ENCODE measurements at regions not wholly inside any gene's neighbourhood (a gene's known extent, or its start where the extent isn't known, plus 50 kb on each side); places are given as distances from the start of the nearest gene placed in this dataset.

DNA sequence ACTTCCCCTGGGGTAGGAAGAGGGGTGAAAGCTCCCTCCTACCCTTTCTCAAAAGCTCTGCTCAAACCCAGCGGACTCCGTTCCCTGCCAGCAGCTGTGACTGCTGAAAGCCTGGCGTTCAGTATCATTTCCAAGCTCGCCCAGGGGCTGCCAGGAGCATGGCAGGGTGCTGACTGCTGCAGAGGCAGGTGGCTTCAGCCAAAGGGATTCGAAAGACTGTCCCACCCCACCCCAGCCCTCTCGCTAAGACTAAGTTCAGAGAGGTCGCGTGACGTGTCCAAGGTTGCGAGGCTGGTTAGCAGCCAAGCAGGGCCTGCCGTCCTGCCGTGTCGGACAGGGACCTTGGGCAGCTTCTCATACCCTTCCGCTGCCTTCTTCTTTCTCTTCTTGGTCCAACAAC lies 72.3 kb upstream of the RAB12 start:
- H3K9me3 Mint-ChIP-seq, result peaks cover 9% of the 10 kb centered on the region in 2 donors
- H3K27me3 Mint-ChIP-seq, result peaks cover 4 to 6% of the 10 kb centered on the region in 2 donors
- H3K27ac Mint-ChIP-seq, result no peak overlapping the region
- H3K4me1 Mint-ChIP-seq, result no peaks in the 10 kb centered on the region
- H3K36me3 Mint-ChIP-seq, result peaks cover under 1 to 2% of the 10 kb centered on the region in 2 donors
- H3K4me3 Mint-ChIP-seq, result no peak overlapping the region
- no peak for ATAC-seq (replicated peaks)
- no peak for DNase-seq

DNA sequence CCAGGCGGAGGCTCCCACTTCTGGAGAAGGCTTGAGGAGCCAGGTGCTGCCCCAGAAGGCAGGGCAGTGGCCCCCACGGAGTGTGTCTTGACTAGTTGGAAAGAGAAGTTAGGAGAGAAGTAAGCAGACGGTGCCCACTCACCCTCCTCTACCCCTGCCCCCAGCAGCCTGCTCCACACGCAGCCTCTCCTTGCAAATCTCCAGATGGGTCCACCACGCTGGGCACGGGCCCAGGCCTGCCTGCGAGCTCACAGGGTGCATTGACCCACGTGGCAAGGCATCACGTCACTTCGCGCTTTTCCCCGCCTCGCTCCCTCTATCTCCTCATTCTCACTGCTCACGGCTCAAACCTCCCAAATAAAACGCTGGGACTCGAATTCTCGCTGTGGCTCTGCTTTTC lies 71.8 kb upstream of the RAB12 start:
- Mint-ChIP-seq H3K36me3 (no peaks in the 10 kb centered on the region), H3K4me1 (no peaks in the 10 kb centered on the region), H3K9me3 (peaks cover 4% of the 10 kb centered on the region in 2 donors), H3K4me3 (no peak overlapping the region), H3K27ac (no peak overlapping the region), H3K27me3 (peaks cover 0 to 3% of the 10 kb centered on the region in 2 donors)
- DNase-seq (no peak), ATAC-seq (replicated peaks) (no peak)

DNA sequence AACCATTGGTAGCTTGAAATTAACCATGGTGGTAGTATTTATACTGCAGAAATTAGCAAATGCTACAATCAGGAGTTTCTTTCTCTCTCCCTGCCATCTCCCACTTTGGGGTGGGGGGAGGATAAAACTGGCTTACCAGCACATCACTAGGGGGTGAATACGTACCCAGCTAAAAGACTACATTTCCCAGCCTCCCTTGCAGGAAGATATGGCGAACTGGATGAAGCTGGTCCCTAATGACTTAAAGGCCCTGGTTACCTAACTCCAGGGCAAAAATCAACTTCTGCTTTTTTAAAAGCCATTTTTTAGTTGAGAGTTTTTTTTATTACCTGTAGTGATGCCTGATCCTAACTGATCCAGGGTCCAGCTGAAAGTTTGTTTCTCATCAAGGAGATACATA lies 70.3 kb upstream of the RAB12 start:
- no peak overlapping the region for H3K27ac Mint-ChIP-seq
- H3K36me3 Mint-ChIP-seq, result no peaks in the 10 kb centered on the region
- H3K27me3 Mint-ChIP-seq, result peaks cover 0 to 12% of the 10 kb centered on the region in 2 donors
- H3K9me3 Mint-ChIP-seq, result peaks cover 0 to 2% of the 10 kb centered on the region in 2 donors
- ATAC-seq (replicated peaks) (peak; percentile 48 to 49), DNase-seq (no peak)
- no peak overlapping the region for H3K4me3 Mint-ChIP-seq
- H3K4me1 Mint-ChIP-seq, result no peaks in the 10 kb centered on the region

DNA sequence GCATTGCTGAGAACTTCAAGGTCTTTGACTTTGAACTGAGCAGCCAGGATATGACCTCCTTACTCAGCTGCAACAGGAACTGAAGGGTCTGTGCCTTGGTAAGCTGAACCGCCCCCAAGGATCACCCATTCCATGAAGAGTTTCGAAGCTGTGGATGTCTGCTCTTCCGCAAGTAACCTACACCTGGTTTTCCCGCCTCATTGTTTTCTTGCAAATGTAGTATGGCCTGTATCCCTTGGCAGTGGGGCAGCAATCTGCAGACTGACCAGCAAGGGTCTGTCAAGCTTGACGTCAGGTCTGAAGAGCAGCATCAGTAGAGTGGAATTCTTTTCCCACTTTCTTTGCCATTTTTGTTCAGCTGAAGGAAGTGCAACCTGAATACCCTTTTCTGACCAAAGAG lies 62.6 kb upstream of the RAB12 start:
- ATAC-seq (replicated peaks) (no peak), DNase-seq (no peak)
- H3K4me1 Mint-ChIP-seq, result no peaks in the 10 kb centered on the region
- H3K4me3 Mint-ChIP-seq, result no peak overlapping the region
- no peak overlapping the region for H3K27ac Mint-ChIP-seq
- H3K27me3 Mint-ChIP-seq, result peaks cover 6 to 17% of the 10 kb centered on the region in 2 donors
- no peaks in the 10 kb centered on the region for H3K9me3 Mint-ChIP-seq
- H3K36me3 Mint-ChIP-seq, result no peaks in the 10 kb centered on the region

DNA sequence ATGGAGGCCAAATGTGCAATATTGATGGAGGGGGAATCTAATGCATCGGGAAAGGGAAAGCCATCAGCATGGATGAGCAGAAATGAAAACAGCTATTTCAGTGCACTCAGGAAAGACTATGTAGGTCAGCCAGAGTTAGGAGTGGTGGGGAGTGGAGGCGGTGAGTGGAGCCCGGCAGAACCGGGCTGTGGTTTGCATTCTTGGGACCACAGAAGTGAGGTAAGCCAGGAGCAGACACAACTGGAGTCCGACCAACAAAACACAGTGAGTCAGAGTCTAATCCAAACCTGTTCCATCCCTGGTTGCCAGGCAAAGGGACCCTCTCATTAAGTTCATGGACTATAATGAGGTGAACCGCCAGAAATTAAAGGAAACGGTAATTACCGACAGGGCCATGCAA lies 61.1 kb upstream of the RAB12 start:
- Mint-ChIP-seq H3K9me3 (no peaks in the 10 kb centered on the region), H3K27me3 (peaks cover 6 to 7% of the 10 kb centered on the region in 2 donors), H3K4me1 (no peaks in the 10 kb centered on the region), H3K36me3 (no peaks in the 10 kb centered on the region), H3K4me3 (no peak overlapping the region), H3K27ac (no peak overlapping the region)
- no peak for ATAC-seq (replicated peaks)
- DNase-seq, result no peak

DNA sequence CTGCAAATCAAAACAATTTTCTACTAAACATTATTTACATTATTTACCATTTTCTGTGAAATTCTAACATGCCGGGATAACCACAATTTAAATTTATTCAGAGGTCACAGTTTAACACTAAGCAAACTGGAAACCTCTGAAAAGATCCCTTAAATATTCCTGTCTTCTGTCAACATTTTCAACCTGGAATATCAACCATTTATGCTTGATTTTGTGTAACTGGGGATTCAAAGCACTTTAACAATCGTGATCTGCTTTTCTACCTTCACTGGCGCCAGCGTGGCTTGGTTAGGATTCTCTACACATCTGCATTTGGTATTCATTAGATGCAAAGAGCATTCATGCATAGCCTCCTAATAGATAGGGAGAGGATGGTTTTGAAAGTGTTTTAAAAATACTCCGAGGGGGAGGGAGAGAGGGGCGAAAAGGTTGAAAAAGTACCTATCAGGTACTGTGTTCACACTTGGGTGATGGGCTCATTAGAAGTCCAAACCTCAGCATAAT lies 59.9 kb upstream of the RAB12 start:
- Mint-ChIP-seq H3K9me3 (no peaks in the 10 kb centered on the region), H3K36me3 (no peaks in the 10 kb centered on the region), H3K27me3 (peaks cover 4 to 6% of the 10 kb centered on the region in 2 donors), H3K27ac (no peak overlapping the region), H3K4me1 (no peaks in the 10 kb centered on the region), H3K4me3 (no peak overlapping the region)
- DNase-seq (no peak), ATAC-seq (replicated peaks) (no peak)

DNA sequence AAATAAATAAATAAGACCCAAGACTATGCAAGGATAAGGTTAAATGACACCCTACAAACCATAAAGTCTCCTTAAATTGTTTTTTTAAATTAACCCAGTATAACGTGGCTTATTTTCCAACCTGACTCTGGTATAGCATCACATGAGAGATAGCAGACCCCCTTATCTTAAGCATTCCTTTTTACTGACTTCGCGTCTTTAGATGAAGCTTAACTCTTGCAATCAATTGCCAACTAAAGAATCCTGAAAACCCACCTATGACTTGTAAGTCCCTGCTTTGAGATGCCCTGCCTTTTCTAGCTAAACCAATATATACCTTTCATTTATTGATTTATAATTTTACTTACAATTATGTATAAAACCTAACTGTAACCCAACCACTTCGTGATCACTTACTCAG lies 57.1 kb upstream of the RAB12 start:
- H3K9me3 Mint-ChIP-seq, result no peaks in the 10 kb centered on the region
- no peak for ATAC-seq (replicated peaks)
- no peak for DNase-seq

DNA sequence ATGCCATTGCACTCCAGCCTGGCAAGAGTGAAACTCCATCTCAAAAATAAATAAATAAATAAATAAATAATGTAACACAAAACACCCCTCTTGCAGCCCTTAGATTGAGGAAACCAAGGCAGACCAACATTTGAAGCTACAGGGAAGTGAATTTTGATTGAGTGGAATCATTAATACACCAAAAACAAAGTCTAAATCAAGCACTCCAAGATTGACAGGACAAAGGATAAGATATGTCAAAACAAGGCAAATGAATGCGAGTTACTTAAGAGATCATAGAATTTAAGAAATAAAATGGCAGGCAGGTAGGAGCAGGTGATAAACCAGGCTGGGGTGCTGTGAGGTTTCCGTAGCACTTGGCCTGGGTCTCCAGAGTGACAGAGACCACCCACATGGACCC lies 54.9 kb upstream of the RAB12 start:
- Mint-ChIP-seq H3K4me3 (no peak overlapping the region), H3K27me3 (peaks cover 6% of the 10 kb centered on the region in 2 donors), H3K36me3 (no peaks in the 10 kb centered on the region), H3K9me3 (no peaks in the 10 kb centered on the region), H3K4me1 (no peaks in the 10 kb centered on the region), H3K27ac (no peak overlapping the region)
- no peak for ATAC-seq (replicated peaks)
- DNase-seq, result no peak

More for the DNA sequence above, 57.1 kb upstream of the RAB12 start:
- no peak overlapping the region for H3K4me3 Mint-ChIP-seq
- H3K27ac Mint-ChIP-seq, result no peak overlapping the region
- H3K36me3 Mint-ChIP-seq, result no peaks in the 10 kb centered on the region
- peaks cover 4% of the 10 kb centered on the region in 2 donors for H3K27me3 Mint-ChIP-seq
- no peaks in the 10 kb centered on the region for H3K4me1 Mint-ChIP-seq

DNA sequence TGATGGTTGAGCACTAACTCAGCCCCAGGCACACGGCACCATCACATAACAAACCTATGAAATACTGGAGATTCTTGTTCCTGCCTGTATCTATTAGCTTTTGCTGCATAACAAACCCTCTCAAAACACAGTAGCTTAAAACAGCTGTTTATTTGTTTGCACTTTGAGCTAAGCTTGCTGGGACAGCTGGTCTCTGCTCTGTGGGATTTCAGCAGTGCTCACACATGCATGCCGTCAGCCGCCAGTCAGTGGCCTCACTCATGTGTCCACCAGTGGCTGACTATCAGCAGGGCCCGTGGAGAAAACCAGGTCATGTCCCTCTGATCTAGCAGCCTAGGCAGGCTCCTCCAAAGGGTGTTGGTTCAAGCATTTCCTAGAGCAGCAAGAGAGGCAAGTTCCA lies 52.8 kb upstream of the RAB12 start:
- H3K27ac Mint-ChIP-seq, result no peak overlapping the region
- ATAC-seq (replicated peaks), result no peak
- no peak overlapping the region for H3K4me3 Mint-ChIP-seq
- no peaks in the 10 kb centered on the region for H3K36me3 Mint-ChIP-seq
- DNase-seq, result no peak
- no peaks in the 10 kb centered on the region for H3K9me3 Mint-ChIP-seq
- H3K4me1 Mint-ChIP-seq, result no peaks in the 10 kb centered on the region
- peaks cover 6 to 7% of the 10 kb centered on the region in 2 donors for H3K27me3 Mint-ChIP-seq
